ENCODE measurements at regions not wholly inside any gene's neighbourhood (a gene's known extent, or its start where the extent isn't known, plus 50 kb on each side); places are given as distances from the start of the nearest gene placed in this dataset.

DNA sequence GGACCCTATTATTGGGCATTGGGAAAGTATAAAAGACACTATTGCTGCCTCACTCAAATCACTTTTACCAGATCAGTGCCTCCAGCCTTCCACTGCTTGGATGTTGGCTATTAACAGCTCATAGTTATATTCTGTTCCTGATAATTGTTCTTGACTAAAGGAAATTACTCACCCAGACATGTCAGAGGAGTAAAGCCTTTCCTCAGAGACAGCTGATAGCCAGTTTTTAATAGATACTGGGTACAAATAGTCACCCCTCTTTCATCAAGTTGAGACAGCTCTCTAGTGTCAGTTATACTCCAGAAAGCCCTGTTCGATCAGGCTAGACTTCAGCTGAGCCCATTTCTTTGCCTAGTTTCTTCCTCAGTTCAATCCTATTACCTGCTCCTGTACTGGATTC, 876.1 kb upstream of the B3GALT2 start:
- TF ChIP-seq POLR2AphosphoS5 (IDR thresholded peaks at IDR 0.05; ENCODE audit: low read depth, low read length) (no peak), FOXP2 (optimal IDR thresholded peaks at IDR 0.05; ENCODE audit: borderline replicate concordance, extremely low read depth, extremely low read length, insufficient read depth) (no peak), SIN3A (IDR thresholded peaks at IDR 0.05; ENCODE audit: borderline replicate concordance, insufficient read depth, low read length) (no peak), TAF1 (IDR thresholded peaks at IDR 0.05; ENCODE audit: borderline replicate concordance, insufficient read depth, low read length) (no peak)
- TF ChIP-seq, protein P1, sequence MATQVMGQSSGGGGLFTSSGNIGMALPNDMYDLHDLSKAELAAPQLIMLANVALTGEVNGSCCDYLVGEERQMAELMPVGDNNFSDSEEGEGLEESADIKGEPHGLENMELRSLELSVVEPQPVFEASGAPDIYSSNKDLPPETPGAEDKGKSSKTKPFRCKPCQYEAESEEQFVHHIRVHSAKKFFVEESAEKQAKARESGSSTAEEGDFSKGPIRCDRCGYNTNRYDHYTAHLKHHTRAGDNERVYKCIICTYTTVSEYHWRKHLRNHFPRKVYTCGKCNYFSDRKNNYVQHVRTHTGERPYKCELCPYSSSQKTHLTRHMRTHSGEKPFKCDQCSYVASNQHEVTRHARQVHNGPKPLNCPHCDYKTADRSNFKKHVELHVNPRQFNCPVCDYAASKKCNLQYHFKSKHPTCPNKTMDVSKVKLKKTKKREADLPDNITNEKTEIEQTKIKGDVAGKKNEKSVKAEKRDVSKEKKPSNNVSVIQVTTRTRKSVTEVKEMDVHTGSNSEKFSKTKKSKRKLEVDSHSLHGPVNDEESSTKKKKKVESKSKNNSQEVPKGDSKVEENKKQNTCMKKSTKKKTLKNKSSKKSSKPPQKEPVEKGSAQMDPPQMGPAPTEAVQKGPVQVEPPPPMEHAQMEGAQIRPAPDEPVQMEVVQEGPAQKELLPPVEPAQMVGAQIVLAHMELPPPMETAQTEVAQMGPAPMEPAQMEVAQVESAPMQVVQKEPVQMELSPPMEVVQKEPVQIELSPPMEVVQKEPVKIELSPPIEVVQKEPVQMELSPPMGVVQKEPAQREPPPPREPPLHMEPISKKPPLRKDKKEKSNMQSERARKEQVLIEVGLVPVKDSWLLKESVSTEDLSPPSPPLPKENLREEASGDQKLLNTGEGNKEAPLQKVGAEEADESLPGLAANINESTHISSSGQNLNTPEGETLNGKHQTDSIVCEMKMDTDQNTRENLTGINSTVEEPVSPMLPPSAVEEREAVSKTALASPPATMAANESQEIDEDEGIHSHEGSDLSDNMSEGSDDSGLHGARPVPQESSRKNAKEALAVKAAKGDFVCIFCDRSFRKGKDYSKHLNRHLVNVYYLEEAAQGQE (IDR thresholded peaks at IDR 0.05; ENCODE audit: insufficient read depth in 1 of 2, low read depth in 2 of 2, low read length in 2 of 2): no peak

DNA sequence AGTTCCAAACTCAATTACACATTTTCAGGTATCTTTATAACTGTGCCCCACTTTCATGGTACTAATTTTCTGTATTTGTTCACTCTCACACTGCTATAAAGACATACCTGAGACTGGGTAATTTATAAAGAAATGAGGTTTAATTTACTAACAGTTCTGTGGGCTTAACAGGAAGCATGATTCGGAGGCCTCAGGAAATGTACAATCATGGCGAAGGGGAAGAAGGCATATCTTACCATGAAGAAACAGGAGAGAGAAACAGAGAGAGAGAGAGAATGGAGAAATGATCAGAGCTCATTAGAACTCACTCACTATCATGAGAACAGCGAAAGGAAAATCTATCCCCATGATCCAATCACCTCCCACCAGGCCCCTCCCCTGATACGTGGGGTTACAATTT, 874.1 kb upstream of the B3GALT2 start:
- TF ChIP-seq FOXP2 (optimal IDR thresholded peaks at IDR 0.05; ENCODE audit: borderline replicate concordance, extremely low read depth, extremely low read length, insufficient read depth) (no peak), TAF1 (IDR thresholded peaks at IDR 0.05; ENCODE audit: borderline replicate concordance, insufficient read depth, low read length) (no peak), POLR2AphosphoS5 (IDR thresholded peaks at IDR 0.05; ENCODE audit: low read depth, low read length) (no peak), SIN3A (IDR thresholded peaks at IDR 0.05; ENCODE audit: borderline replicate concordance, insufficient read depth, low read length) (no peak)
- TF ChIP-seq, protein P1 (IDR thresholded peaks at IDR 0.05; ENCODE audit: insufficient read depth in 1 of 2, low read depth in 2 of 2, low read length in 2 of 2): no peak

GRCh38 chr1:194056169-194056568, 869.8 kb upstream of the B3GALT2 start:
- TF ChIP-seq SIN3A (IDR thresholded peaks at IDR 0.05; ENCODE audit: borderline replicate concordance, insufficient read depth, low read length) (no peak), TAF1 (IDR thresholded peaks at IDR 0.05; ENCODE audit: borderline replicate concordance, insufficient read depth, low read length) (no peak), FOXP2 (optimal IDR thresholded peaks at IDR 0.05; ENCODE audit: borderline replicate concordance, extremely low read depth, extremely low read length, insufficient read depth) (no peak), POLR2AphosphoS5 (IDR thresholded peaks at IDR 0.05; ENCODE audit: low read depth, low read length) (no peak)
- TF ChIP-seq, protein P1 (IDR thresholded peaks at IDR 0.05; ENCODE audit: insufficient read depth in 1 of 2, low read depth in 2 of 2, low read length in 2 of 2): no peak

GRCh38 chr1:194055536-194055935, 869.1 kb upstream of the B3GALT2 start:
- no peak for TF ChIP-seq TAF1 (IDR thresholded peaks at IDR 0.05; ENCODE audit: borderline replicate concordance, insufficient read depth, low read length)
- no peak for TF ChIP-seq POLR2AphosphoS5 (IDR thresholded peaks at IDR 0.05; ENCODE audit: low read depth, low read length)
- TF ChIP-seq SIN3A (IDR thresholded peaks at IDR 0.05; ENCODE audit: borderline replicate concordance, insufficient read depth, low read length): no peak
- TF ChIP-seq FOXP2 (optimal IDR thresholded peaks at IDR 0.05; ENCODE audit: borderline replicate concordance, extremely low read depth, extremely low read length, insufficient read depth): no peak
- TF ChIP-seq, protein P1 (IDR thresholded peaks at IDR 0.05; ENCODE audit: insufficient read depth in 1 of 2, low read depth in 2 of 2, low read length in 2 of 2): no peak
